Memory B cell (primary cell): ENCODE measurements at regions not wholly inside any gene's neighbourhood (a gene's known extent, or its start where the extent isn't known, plus 50 kb on each side); places are given as distances from the start of the nearest gene placed in this dataset.
"Not testable (repeated sequence)": the region's sequence is repeated elsewhere in the genome, so short reads cannot be mapped to it uniquely, and the experiment has no call there.

ENCODE experiments used
- ATAC-seq: fragments of 150-1000 bp; cut with Tn5 transposase; 2 replicates; pipeline ENCODE4 v1.10.0; 2021; ENCODE audit warnings: low read depth, mild to moderate bottlenecking, moderate library complexity
- DNase-seq, 2 donors: peaks; one replicate each; pipeline ENCODE4 v3.0.0; 2022; ENCODE audit warnings: low spot score in 2 of 2
- H3K27ac Mint-ChIP-seq: one replicate; pipeline ENCODE4 v1.8.0; 2022; ENCODE audit warnings: mild to moderate bottlenecking, moderate library complexity, mixed read lengths
- H3K27me3 Mint-ChIP-seq: one replicate; pipeline ENCODE4 v1.8.0; 2022; ENCODE audit warnings: mixed read lengths
- H3K36me3 Mint-ChIP-seq: one replicate; pipeline ENCODE4 v1.8.0; 2022; ENCODE audit warnings: mild to moderate bottlenecking, mixed read lengths
- H3K4me1 Mint-ChIP-seq: one replicate; pipeline ENCODE4 v1.8.0; 2022; ENCODE audit warnings: mixed read lengths
- H3K4me3 Mint-ChIP-seq: one replicate; pipeline ENCODE4 v1.8.0; 2022; ENCODE audit warnings: mild to moderate bottlenecking, moderate library complexity, mixed read lengths
- H3K9me3 Mint-ChIP-seq: one replicate; pipeline ENCODE4 v1.8.0; 2022; ENCODE audit warnings: mixed read lengths

GRCh38 chr5:94102849-94103248, 361.4 kb upstream of the POU5F2 start:
- peaks cover 46% of the 10 kb centered on the region for H3K36me3 Mint-ChIP-seq
- ATAC-seq: no peak
- H3K4me3 Mint-ChIP-seq: no peak overlapping the region
- H3K4me1 Mint-ChIP-seq: peaks cover 43% of the 10 kb centered on the region
- DNase-seq: no peak
- peak overlapping the region; percentile 17 for H3K27ac Mint-ChIP-seq
- no peaks in the 10 kb centered on the region for H3K27me3 Mint-ChIP-seq
- H3K9me3 Mint-ChIP-seq: peaks cover 12% of the 10 kb centered on the region

DNA sequence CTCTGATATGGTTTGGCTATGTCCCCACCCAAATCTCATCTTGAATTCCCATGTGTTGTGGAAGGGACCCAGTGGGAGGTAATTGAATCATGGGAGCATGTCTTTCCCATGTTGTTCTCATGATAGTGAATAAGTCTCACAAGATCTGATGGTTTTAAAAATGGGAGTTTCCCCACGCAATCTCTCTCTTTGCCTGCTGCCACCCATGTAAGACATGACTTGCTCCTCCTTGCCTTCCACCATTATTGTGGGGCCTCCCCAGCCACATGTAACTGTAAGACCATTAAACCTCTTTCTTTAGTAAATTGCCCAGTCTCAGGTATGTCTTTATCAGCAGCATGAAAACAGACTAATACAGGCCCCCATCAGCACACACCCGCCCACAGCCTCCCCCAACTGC, 356.0 kb upstream of the POU5F2 start:
- ATAC-seq, H3K9me3 Mint-ChIP-seq, H3K4me3 Mint-ChIP-seq, H3K27me3 Mint-ChIP-seq, DNase-seq, H3K27ac Mint-ChIP-seq: not testable (repeated sequence)
- H3K36me3 Mint-ChIP-seq: peaks cover 32% of the 10 kb centered on the region
- peaks cover 37% of the 10 kb centered on the region for H3K4me1 Mint-ChIP-seq

DNA sequence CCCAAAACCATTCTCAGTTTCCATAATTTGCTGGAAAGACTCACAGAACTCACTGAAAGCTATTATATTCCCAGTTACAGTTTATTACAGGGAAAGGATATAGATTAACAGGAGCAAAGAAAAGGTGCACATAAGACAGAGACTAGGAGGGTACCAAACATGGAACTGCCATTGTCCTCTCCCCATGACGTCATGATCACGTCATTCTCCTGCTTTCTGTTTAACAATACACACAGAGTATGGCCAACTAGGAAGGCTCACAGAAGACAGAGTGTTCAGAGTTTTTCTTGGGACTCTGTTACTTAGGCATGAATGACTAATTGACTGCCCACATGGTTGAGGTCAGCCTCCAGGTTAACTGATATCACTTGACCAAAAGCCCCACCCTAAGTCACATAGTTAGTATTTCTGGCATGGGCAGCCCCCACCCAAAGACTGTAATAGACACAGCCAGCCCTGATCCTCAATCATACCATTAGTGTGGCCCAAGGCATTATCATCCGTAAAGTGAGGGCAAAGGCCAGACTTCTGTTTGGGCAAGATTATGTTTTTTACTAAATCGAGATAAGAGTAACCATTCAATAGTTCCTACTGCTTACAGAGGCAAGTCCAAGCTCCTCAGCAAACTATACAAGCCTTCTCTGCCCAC, 353.5 kb upstream of the POU5F2 start:
- Mint-ChIP-seq H3K4me3 (no peak overlapping the region), H3K4me1 (peaks cover 35% of the 10 kb centered on the region), H3K27ac (no peak overlapping the region)

GRCh38 chr5:94093300-94093699, 351.9 kb upstream of the POU5F2 start:
- peaks cover 17% of the 10 kb centered on the region for H3K36me3 Mint-ChIP-seq
- no peak overlapping the region for H3K27ac Mint-ChIP-seq
- peaks cover 31% of the 10 kb centered on the region for H3K4me1 Mint-ChIP-seq
- H3K27me3 Mint-ChIP-seq: no peaks in the 10 kb centered on the region
- ATAC-seq (no peak), DNase-seq (no peak)
- no peak overlapping the region for H3K4me3 Mint-ChIP-seq
- H3K9me3 Mint-ChIP-seq: peaks cover 7% of the 10 kb centered on the region

More for the DNA sequence above, 353.5 kb upstream of the POU5F2 start:
- peaks cover 8% of the 10 kb centered on the region for H3K9me3 Mint-ChIP-seq
- peaks cover 26% of the 10 kb centered on the region for H3K36me3 Mint-ChIP-seq
- ATAC-seq (no peak), DNase-seq (no peak)
- no peaks in the 10 kb centered on the region for H3K27me3 Mint-ChIP-seq

DNA sequence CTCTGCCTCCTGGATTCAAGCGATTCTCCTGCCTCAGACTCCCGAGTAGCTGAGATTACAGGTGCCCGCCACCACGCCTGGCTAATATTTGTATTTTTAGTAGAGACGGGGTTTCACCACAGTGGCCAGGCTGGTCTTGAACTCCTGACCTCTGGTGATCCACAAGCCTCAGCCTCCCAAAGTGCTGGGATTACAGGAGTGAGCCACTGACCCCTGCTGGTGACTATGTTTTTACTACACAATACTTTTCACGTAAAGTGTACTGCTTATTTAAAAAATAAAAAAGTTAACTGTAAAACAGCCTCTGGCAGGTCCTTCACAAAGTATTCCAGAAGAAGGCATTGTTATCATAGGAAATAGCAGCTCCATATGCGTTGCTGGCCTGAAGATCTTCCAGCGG, 345.2 kb upstream of the POU5F2 start:
- H3K27ac Mint-ChIP-seq, ATAC-seq, H3K27me3 Mint-ChIP-seq, H3K9me3 Mint-ChIP-seq, DNase-seq, H3K4me3 Mint-ChIP-seq: not testable (repeated sequence)
- peaks cover 13% of the 10 kb centered on the region for H3K36me3 Mint-ChIP-seq
- H3K4me1 Mint-ChIP-seq: peaks cover 29% of the 10 kb centered on the region

- no peak overlapping the region for H3K4me3 Mint-ChIP-seq
- no peaks in the 10 kb centered on the region for H3K27me3 Mint-ChIP-seq
- peaks cover 6% of the 10 kb centered on the region for H3K9me3 Mint-ChIP-seq
- H3K27ac Mint-ChIP-seq: no peak overlapping the region
- peaks cover 34% of the 10 kb centered on the region for H3K4me1 Mint-ChIP-seq
- ATAC-seq: no peak
- peaks cover 13% of the 10 kb centered on the region for H3K36me3 Mint-ChIP-seq
- no peak for DNase-seq
Measured at GRCh38 chr5:94086194-94086593, 344.8 kb upstream of the POU5F2 start.

- Mint-ChIP-seq H3K4me1 (peaks cover 33% of the 10 kb centered on the region), H3K27ac (no peak overlapping the region), H3K9me3 (peaks cover 6% of the 10 kb centered on the region), H3K36me3 (peaks cover 13% of the 10 kb centered on the region), H3K4me3 (no peak overlapping the region), H3K27me3 (no peaks in the 10 kb centered on the region)
- DNase-seq (no peak), ATAC-seq (no peak)
Measured at GRCh38 chr5:94082405-94082804, 341.0 kb upstream of the POU5F2 start.

DNA sequence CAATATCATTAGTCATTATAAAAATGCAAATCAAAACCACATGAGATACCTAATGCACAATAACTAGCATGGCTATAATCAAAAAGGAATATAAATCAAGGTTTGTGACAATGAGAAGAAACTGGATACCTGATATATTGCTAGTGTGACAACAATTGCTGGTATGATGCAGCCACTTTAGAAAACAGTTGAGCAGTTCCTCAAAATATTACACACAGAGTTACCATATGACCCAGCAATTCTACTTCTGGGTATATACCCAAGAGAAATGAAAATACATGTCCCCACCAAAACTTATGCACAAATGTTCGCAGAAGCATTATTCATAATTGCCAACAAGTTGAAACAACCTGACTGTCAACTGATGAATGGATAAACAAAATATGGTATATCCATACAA, 339.7 kb upstream of the POU5F2 start:
- H3K4me1 Mint-ChIP-seq: peaks cover 33% of the 10 kb centered on the region
- no peak overlapping the region for H3K4me3 Mint-ChIP-seq
- H3K27ac Mint-ChIP-seq: no peak overlapping the region
- ATAC-seq: no peak
- H3K36me3 Mint-ChIP-seq: peaks cover 13% of the 10 kb centered on the region
- no peak for DNase-seq
- peaks cover 6% of the 10 kb centered on the region for H3K9me3 Mint-ChIP-seq
- no peaks in the 10 kb centered on the region for H3K27me3 Mint-ChIP-seq

DNA sequence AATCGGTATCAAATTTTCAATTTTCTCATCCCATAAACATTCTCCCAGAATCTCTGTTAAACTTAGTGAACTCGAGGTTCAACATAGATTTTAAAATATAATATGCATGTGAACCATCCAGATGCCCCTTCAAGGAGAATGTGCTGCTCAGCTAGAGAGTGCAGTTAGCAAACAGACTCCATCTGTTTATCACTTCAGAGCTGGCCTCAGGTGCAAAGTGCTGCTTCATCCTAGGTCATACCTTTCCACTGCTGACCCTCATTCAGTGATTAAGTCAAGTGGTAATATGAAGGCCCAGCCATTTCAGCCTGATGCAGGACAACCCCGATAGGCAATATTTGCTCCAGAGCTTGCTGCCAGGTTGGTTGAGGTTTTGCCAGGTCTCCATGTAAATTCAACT, 339.0 kb upstream of the POU5F2 start:
- peaks cover 8% of the 10 kb centered on the region for H3K36me3 Mint-ChIP-seq
- H3K27ac Mint-ChIP-seq: no peak overlapping the region
- ATAC-seq (no peak), DNase-seq (no peak)
- peaks cover 29% of the 10 kb centered on the region for H3K4me1 Mint-ChIP-seq
- H3K9me3 Mint-ChIP-seq: peaks cover 1% of the 10 kb centered on the region
- H3K4me3 Mint-ChIP-seq: no peak overlapping the region
- H3K27me3 Mint-ChIP-seq: no peaks in the 10 kb centered on the region

- ATAC-seq: no peak
- peaks cover 41% of the 10 kb centered on the region for H3K36me3 Mint-ChIP-seq
Measured at GRCh38 chr5:94072116-94072515, 330.7 kb upstream of the POU5F2 start.

DNA sequence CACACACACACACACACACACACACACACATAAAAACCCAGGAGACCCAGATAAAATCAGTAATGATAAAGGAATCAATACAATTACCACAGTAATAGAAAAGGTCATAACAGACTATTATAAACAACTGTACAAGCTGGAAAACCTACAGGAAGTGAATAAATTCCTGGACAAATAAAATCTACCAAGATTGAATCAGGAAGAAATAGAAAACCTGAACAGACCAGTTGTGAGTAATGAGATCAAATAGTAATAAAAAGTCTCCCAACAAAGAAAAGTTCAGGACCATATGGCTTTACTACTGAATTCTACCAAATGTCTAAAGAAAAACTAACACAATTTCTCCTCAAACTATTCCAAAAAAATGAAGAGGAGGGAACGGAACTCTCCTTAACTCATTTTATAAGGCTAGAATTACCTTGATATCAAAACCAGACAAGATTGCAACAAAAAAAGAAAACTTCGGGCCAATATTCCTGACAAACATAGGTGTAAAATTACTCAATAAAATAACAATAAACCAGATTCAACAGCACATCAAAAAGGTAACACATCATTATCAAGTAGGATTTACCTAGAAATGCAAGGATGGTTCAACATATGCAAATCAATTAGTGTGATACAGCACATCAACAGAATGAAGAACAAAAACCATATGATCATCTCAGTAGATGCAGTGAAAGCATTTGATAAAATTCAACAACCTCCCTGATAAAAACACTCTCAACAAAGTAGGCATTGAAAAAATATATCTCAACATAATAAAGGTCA, 325.2 kb upstream of the POU5F2 start:
- H3K4me3 Mint-ChIP-seq: no peak overlapping the region
- no peak for DNase-seq
- no peak overlapping the region for H3K27ac Mint-ChIP-seq
- no peak for ATAC-seq
- H3K36me3 Mint-ChIP-seq: peaks cover 56% of the 10 kb centered on the region
- H3K9me3 Mint-ChIP-seq: peaks cover 27% of the 10 kb centered on the region
- no peaks in the 10 kb centered on the region for H3K27me3 Mint-ChIP-seq
- peaks cover 20% of the 10 kb centered on the region for H3K4me1 Mint-ChIP-seq

More at GRCh38 chr5:94072116-94072515, 330.7 kb upstream of the POU5F2 start:
- peaks cover 4% of the 10 kb centered on the region for H3K9me3 Mint-ChIP-seq
- H3K4me1 Mint-ChIP-seq: peaks cover 27% of the 10 kb centered on the region
- no peak overlapping the region for H3K4me3 Mint-ChIP-seq
- DNase-seq: no peak
- no peaks in the 10 kb centered on the region for H3K27me3 Mint-ChIP-seq
- H3K27ac Mint-ChIP-seq: no peak overlapping the region

DNA sequence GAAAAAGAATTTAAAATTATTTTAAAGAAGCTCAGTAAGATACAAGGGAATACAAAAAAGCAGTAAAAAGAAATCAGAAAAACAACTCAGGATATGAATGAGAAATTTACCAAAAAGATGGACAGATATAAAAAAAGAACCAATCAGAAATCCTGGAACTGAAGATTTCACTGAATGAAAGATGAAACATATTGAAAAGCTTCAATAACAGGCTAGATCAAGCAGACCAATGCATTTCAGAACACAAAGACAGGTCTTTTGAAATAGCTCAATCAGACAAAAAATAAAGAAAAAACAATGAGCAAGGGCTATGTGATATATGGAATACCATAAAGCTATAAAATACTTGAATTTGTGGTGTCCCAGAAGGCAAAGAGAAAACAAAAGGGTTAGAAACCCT, 322.6 kb upstream of the POU5F2 start:
- peaks cover 15% of the 10 kb centered on the region for H3K4me1 Mint-ChIP-seq
- DNase-seq (no peak), ATAC-seq (no peak)
- no peak overlapping the region for H3K4me3 Mint-ChIP-seq
- H3K27ac Mint-ChIP-seq: no peak overlapping the region
- H3K9me3 Mint-ChIP-seq: peaks cover 27% of the 10 kb centered on the region
- H3K27me3 Mint-ChIP-seq: no peaks in the 10 kb centered on the region
- peaks cover 55% of the 10 kb centered on the region for H3K36me3 Mint-ChIP-seq

DNA sequence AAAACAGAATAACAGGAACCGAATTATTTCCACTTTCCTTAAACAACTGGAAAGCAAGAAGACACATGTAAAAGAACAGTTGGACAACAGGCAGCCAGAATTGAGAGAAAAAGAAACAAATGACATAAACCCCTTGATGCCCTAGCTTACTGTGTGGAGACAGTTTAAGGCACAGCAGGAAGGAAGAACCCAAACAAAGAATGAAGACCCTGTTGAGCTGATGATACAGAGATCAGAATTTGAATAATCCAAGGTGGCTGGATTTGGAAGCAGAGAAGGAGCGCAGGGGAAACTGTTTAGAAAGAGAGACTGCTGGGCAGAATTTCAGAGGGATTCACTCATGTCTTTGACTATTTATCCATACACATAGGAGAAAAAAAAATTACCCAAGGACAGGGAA, 316.3 kb upstream of the POU5F2 start:
- Mint-ChIP-seq H3K27ac (no peak overlapping the region), H3K27me3 (no peaks in the 10 kb centered on the region), H3K4me1 (peaks cover 10% of the 10 kb centered on the region), H3K9me3 (no peaks in the 10 kb centered on the region), H3K4me3 (no peak overlapping the region), H3K36me3 (peaks cover 39% of the 10 kb centered on the region)
- DNase-seq (no peak), ATAC-seq (no peak)

- no peak for DNase-seq
- H3K36me3 Mint-ChIP-seq: peaks cover 41% of the 10 kb centered on the region
- no peak overlapping the region for H3K27ac Mint-ChIP-seq
- no peak overlapping the region for H3K4me3 Mint-ChIP-seq
- peaks cover 10% of the 10 kb centered on the region for H3K4me1 Mint-ChIP-seq
- no peaks in the 10 kb centered on the region for H3K9me3 Mint-ChIP-seq
- no peaks in the 10 kb centered on the region for H3K27me3 Mint-ChIP-seq
- no peak for ATAC-seq
Measured at GRCh38 chr5:94057217-94057616, 315.8 kb upstream of the POU5F2 start.
